NCI-H1417 (cell line): ENCODE measurements at regions not wholly inside any gene's neighbourhood (a gene's known extent, or its start where the extent isn't known, plus 50 kb on each side); places are given as distances from the start of the nearest gene placed in this dataset.
"Not testable (repeated sequence)": the region's sequence is repeated elsewhere in the genome, so short reads cannot be mapped to it uniquely, and the experiment has no call there.

ENCODE experiments used
- DNase-seq, 3 experiments: peaks; one replicate each; lab custom pipeline; 2025; lab: John Stamatoyannopoulos, UW

DNA sequence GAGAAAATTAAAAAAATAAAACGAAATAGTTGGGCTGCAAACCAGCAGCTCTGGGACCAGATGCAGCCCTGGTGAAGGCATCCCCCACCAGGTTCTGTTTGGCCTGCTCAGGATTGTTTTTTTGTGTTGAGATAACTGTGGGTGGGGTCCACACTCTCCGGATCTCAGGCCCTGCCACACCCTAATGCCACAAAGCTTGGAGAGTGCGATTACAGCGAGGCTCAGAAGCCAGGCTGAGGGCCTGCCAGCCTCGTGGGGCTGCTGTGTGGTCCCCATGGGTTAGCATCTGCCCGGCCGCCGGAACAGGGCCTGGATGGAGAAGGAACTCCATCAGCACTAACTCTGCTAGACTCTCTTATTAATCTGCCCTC is 290.8 kb upstream of the PLGLB2 start:
- not testable (repeated sequence) for DNase-seq

DNA sequence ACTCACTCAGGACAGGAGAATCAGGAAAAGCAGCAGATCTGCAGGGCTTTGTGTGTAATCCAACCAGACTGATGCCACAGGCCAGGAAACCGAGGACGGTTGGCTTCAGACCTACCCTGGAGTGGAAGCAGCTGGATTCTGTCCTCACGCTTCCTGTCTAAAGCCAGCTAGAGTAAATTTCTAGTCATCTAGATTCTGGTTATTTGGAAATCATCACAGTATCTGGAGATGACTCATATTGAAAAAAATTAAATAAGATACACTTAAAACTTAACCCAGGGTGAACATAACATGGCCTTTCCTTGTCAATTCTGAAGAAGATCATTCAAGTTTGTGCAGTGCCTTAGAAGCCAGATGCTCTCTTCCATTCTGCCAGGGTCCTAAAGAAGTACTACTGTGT is 288.9 kb upstream of the PLGLB2 start:
- DNase-seq: not testable (repeated sequence)

DNA sequence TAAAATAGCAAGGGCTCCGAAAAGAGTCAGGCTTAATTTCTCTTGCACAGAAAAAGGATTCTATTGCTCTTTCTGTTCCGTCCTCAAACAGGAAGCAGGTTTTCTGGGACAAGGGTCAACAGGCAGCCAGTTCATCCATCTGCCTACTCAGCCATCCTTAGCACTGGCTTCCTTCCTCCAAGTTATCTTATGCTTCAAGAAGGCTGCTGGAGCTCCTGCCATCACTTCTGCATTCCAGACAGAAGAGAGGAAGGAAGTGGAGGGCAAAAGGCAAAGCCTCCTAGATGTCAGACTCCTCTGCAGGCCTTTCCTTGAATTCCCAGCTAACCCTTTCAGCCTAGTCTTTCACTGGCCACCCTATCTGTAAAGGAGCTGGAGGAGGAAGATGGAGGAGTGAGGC is 287.8 kb upstream of the PLGLB2 start:
- DNase-seq: not testable (repeated sequence)

DNA sequence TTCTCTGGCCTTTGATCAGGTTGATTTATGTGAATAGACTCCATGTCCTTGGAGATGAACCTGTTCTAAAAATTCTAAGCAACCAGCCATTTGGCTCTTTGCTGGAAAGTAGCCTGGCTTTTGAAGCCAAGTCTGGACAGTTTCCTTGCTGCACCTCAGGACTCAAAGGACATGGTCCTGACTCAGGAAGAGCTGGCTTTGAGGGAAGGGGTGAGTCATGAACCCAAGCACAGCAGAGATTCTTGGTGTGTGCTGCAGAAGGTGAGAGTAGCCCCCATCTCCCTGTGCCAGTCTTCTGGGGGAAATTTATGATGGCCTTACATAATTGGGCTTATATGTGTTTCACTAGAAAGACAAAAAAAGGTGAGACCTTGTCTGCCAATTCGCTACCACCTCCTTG is 287.2 kb upstream of the PLGLB2 start:
- DNase-seq: not testable (repeated sequence)

DNA sequence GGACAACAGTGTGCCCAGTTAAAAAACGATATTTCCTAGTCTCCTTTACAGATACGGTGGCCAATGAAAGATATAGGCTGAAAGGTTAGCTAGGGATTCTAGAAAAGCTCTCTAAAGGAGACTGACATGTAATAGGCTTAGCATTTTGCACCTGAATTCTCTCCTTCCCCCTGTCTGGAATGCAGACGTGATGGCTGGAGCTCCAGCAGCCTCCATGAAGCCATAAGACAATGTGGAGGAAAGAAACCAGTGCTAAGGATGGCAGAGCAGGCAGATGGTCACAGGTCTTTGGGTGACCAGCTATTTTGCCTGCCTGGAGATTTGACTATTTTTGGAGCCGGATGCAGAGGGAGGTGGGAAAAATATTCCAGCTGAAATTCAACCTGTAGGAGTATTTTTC is 286.2 kb upstream of the PLGLB2 start:
- not testable (repeated sequence) for DNase-seq

DNA sequence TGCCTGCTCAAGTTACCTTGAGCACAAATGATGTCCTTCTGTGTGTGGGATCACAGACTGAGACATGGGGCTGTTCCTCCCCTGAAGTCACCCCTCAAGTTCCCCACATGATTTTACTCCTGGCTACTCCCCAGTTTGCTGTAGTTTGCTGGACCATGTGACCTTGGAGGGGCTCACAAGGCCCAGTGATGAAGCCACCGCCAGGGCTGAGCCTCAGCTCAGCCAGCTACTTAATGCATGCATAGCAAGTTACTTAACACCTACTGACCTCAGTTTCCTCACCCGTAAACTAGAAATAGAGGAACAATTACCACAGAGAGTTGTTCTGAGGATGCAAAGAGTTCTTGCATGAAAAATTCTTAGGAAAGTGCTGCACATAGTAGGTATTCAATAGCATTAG is 283.7 kb upstream of the PLGLB2 start:
- not testable (repeated sequence) for DNase-seq

DNA sequence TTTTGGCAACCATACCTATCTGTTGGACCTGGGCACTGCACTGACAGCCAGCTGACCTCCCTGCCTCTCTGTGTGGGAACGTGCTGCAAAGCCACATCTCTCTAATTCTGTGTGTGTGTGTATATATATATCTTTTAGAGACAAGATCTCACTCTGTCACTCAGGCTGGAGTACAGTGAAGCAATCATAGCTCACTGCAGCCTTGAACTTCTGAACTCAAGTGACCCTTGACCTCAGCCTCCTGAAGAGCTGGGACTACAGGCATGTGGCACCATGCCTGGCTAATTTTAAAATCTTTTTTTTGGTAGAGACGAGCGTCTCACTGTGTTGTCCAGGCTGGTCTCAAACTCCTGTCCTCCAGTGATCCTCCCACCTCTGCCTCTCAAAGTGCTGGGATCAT is 282.2 kb upstream of the PLGLB2 start:
- DNase-seq: not testable (repeated sequence)

DNA sequence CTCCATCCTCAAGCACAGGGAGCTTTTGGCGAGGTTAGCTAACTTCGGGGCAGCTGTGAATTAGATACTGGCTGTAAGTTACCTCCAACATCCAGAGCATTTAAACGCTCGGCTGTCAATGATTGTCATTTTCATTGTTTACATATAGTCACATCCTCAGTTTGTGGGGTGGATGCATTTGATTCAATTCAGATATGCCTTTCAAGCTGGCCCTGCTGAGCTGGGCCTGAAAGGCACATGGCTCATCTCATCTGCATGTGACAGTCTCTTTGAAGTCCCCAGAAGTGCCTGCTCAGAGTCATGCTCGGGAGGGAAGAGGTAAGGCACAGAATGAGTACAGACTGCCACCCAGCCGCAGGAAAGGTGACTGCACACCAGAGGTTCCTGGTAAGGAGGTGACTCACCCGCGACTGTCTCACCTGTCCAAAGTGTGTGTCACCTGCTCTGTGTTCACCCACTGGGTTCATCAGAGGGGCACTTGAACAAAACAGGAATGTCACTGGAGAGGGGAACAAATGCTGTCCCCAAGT is 281.2 kb upstream of the PLGLB2 start:
- not testable (repeated sequence) for DNase-seq

DNA sequence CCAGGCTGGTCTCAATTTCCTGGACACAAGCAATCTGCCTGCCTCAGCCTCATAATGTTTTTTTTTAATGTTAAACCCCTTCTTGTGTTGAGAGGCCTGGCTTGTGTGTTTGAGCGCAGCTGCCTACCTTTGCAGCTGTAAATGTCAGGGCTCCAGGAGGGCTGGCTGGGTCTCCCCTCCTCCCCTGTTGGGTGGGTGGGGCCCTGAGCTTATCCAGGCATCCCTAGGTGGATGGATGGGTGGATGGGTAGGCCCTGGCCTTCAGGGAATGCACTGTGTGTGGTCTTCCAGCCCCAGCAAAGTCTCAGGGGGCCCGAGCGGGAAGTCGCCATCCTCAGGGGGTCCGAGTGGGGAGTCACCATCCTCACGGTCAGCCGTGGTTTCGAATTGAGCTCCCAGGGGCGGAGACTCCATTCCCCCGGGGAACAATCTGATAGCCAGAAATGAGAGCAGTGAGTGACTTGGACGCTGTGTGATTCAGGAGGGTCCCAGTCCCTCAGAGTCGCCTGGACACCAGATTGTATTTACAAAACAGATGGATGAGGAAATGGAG is 279.4 kb upstream of the PLGLB2 start:
- DNase-seq: not testable (repeated sequence)

DNA sequence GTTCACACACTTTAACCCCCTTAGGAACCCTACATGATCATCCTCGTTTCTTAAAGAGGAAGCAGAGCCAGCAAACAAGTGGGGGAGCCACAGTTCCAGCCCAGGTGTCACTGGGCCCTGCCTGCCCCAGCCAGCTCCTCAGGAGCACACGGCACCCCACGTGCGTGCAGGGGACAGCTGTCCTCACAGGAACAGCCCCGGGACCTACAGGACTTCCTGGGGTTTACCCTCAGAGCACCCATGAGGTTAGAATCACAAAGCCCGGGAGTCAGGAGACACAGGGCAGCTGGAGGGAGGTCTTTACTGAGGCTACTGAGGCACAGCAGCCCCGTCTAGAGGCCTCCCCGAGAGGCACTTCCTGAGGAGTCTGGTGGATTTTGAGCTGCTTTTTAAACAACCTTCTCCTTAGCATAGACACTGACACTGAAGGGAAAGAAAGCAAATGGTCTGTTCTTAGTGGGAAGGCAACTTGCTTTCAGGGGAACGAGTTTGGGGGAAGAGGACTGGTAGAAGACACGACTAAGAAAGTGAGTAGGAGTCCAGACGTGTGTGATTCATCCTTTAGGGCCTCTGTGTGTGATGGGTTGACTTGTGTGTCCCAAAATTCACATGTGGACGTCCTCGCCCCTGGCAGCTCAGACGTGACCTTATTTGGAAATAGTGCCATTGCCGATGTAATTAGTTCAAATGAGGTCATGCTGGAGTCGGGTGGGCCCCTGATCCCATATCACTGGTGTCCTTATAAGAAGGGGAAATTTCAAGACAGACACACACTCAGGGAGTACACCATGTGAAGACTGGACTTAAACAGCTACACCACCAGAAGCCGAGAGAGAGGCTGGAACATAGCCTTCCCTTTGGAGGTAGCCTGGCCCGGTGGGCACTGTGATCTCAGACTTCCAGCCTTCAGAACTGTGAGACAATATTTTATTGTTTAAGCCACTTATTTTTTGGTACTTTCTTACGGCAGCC is 278.4 kb upstream of the PLGLB2 start:
- not testable (repeated sequence) for DNase-seq

DNA sequence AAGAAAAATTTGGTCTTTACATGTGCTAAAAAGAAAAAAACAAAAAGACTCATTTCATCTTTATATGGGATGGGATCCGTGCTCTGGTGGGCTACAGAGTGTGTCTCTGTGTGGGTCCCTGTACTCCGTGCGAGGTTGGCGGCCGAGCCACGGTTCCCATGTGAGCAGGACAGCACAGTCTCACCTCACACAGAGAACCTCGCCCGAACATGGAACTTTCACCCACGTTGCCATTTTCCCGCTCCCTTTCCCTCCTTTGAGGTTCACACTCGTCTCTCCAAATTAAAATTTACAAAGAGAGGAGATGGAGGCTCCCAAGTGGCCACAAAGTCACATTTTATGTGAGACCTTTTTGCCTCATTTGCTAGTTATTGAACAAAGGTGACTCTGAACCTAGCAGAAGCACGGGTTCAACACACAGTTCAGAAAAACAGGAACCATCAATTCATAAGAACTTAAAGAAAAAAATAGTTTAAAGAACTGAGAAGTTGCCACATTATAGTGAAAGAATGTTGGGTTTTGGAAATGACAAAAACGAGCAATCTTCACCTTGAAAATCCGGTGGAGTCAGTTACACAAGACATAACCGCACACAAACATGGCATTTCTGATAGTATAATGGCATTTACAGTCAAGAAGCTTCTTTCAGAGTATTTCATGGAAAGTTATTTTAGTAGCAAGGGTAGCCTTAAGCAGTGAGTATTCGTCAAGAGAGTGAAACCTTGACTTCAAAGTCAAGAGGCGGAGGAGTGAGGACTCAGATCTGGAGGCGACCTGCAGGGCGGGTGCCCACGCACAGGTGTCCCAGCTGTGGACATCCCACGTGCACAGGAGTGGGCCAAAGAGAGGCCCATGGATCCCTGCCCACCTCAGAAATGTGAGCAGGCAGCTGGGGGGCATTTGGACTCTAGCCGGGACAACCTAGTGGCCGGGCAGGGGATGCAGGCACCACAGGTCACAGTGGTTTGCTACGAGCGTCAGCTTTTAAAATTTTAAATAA is 277.2 kb upstream of the PLGLB2 start:
- DNase-seq: not testable (repeated sequence)

DNA sequence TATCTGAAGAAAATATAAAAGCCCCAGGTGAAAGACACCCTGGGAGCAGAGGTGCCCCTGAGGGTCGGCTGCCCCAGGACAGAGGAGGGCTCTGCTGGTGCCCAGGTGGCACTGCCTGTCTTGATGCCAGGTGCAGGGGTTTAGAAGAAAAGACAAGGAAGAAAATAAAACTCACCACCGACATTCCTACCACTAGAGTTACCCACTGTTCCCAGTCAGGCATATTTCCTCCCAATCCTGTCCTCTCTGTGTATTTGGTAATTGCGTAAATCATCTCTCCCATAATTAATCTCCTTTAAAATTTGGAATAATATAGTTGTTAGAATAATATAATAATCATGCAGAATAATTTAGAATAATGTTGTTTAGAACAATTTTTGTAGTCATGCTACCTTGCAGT is 276.4 kb upstream of the PLGLB2 start:
- DNase-seq: not testable (repeated sequence)

DNA sequence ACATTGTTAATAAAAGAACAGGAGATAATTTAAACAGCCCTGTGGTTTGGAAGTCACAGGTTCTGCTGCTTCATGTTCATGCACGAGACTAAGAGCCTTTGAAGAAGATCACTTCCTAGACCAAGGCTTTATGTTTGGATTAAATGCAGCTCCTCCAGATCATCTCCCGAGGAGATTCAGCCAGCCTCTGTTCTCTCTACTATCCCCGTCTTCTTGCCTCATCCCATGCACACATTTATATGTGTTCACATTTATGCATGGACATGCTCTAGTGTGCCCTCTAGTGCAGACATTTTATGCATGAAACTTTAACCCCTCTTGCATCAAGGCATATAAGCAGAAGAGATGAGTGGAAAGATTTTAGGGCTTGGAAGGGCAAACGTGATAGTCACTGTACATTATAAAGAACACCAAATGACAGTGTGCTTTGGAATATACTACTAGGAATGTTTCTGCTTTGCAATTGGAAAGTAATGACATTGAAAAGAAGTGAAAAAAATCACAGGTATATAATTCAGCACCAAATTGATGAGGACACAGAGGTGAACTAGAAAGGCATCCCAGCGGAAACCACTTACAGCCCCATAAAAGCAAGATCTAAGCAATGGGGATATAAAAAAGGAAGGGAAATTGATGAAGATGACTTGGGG is 271.5 kb upstream of the PLGLB2 start:
- DNase-seq: not testable (repeated sequence)

DNA sequence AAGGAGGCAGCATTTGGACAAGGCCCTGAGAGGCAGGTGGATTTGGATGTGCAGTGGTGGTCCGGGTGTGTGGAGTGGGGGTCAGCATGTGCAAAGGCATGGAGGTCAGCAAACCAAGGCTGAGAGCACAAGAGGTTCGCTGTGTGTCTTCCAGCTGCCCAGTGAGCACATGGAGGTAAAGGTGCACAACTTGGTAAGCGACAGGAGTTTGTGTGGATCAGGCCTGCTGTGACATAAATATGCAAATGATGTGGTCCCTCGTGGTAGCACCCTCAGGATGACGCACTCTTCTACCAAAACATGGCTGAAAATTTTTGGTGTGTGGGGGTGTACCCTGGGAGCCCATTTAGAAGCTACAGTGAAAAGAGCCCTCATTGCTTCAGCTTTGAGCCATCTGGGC is 271.0 kb upstream of the PLGLB2 start:
- not testable (repeated sequence) for DNase-seq

DNA sequence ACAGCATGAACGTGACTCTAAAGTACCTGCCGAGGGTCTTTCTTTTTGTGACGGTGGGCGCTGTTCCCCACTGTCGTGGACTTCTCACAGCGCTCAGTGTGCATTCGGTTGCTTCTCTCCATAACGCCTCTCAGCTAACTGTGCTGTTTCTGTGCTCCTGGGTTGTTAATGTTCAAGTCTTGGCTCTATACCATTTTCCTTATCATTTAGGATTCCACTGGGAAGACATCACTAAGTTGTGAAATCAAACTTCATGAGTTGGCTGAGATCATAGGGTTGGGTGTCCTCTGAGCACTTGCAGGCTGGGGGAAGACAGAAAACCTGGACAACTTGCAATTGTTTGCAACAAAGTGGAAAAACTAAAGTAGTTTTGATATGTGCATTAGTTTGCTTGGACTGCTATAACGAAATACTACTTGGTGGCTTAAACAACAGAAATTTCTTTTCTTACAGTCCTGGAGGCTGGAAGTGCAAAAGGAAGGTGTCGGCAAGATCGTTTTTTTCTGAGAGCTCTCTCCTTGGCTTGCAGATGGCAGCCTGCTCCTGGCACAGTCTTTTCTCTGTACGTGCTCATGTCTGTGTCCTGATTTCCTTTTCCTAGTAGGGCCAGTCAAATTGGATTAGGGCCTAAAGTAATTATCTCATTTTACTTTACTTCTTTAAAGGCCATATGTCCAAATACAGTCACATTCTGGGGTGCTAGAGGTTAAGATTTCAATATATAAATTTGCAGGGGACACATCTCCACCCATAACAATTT is 270.0 kb upstream of the PLGLB2 start:
- DNase-seq: not testable (repeated sequence)

DNA sequence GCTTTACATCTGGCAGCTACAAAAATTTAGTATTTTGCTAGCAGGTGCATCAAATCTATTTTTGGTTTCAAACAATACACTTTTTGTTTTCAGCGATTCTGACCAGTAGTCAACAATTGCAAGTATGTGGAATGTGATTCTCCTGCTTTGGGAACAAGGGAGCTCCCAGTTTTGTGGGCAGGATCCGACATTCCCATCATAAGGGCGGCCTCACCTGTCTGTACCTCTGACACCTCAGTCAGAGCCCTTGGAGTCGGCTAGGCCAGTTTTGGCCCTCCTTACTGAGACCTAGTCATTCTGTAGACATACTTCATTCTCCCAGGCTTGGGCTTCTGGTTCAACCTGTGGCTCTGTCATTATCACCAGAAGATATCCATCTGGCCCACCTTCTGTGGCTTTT is 269.0 kb upstream of the PLGLB2 start:
- not testable (repeated sequence) for DNase-seq

DNA sequence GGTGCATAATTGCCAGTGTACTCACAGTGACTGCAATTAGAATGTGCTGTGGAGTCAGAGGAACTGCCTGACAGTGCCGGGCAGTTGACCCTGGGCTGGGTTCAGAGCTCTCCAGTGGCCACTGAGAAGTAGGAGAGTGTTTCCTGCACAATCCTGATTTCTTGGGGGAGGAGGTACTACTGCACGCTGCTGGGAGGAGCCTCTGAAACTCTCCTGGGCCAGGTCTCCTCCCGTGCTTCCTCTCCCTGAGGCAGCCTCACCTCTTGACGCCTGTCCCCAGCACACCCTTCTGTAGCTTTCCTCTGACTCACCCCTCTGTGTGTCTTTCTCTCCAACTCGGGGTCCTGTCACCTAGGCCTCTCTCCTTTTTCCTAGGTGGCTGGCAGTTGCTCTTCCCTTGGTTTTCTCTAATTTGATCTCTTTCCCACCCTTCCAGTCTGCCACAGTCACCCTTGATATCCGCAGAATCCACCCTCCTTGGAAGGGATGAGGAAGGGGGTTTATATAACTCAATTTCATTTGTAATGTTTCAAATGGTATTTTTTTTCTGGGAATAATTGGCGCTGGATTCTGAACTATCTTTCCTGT is 264.7 kb upstream of the PLGLB2 start:
- not testable (repeated sequence) for DNase-seq

DNA sequence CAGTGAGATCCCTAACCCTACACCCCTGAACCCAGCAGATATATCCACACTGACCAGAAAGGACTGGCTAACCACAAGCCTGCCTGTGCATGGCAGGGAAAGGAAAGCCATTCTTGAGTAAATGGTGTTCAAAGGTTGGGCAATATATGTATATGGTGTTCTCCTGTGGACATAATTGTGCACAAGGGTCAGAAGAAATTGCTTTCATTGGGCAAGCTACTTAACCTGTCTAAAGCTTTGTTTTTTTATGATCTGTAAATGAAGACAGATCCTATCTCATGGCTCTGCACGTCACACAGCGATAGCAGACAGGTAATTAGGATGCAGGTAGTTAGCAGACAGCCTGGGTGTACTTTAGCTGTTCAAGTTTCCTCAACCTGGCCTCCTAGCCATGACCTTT is 263.5 kb upstream of the PLGLB2 start:
- not testable (repeated sequence) for DNase-seq

DNA sequence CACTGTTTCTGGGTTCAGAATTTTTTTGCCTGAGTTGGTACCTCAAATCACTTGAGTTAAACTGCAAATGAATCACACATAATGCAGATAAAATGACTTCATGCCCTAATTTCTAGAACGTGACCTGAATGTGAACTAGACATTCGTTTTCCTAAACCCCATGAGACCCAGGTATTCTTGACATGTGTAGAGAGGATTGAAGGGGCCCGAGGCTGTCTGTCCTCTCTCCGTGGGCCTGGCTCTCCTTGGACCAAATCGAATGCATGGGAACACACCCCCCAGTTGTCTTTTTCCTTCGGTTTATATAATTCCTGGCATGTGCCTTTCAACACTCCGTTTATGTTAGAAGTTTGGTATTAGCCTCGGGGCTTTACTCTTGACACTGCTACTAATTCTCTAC is 262.4 kb upstream of the PLGLB2 start:
- DNase-seq: not testable (repeated sequence)

DNA sequence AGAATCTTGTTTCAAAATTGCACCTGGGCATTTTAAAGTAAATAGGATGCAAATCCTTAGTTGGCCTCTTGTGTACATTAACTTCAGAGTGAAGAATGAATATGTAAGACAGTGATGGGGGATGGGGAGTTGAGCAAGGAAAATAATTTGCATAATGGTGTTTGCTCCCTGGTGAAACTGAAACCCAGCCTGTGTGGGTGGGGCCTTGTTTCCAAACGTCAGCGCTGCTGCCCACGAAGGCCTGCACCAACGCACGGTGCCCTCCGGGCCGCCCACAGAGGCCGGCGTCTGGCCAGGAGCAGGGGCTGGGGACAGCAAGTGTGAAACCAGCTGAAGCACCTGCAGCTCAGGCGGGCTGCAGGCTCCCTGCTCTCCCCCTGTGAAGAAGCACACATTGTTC is 262.0 kb upstream of the PLGLB2 start:
- not testable (repeated sequence) for DNase-seq
